NCI-H1436 (cell line): ENCODE measurements at regions not wholly inside any gene's neighbourhood (a gene's known extent, or its start where the extent isn't known, plus 50 kb on each side); places are given as distances from the start of the nearest gene placed in this dataset.
"Not testable (repeated sequence)": the region's sequence is repeated elsewhere in the genome, so short reads cannot be mapped to it uniquely, and the experiment has no call there.

Source experiments
- DNase-seq: peaks from one replicate; lab custom pipeline; 2025; lab: John Stamatoyannopoulos, UW

- no peak for DNase-seq
These were observed 155.9 kb downstream of the SEC23IP start for GRCh38 chr10:120048391-120048790.

- DNase-seq, result no peak
These were observed 159.1 kb downstream of the SEC23IP start for GRCh38 chr10:120051671-120052070.

GRCh38 chr10:120052964-120053702, 160.6 kb downstream of the SEC23IP start:
- no peak for DNase-seq

DNA sequence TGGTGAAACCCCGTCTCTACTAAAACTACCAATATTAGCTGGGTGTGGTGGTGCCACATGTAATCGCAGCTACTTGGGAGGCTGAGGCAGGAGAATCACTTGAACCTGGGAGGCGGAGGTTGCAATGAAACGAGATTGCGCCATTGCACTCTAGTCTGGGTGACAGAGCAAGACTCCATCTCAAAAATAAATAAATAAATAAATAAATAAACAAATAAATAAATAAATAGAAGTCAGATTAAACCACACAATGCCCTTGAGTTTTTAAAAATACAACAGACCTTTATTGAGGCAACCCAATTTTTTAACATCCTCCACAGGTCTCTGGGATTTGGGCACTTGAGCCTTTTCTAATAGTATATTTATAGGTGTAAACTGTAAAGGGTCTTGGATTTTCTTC, 167.3 kb downstream of the SEC23IP start:
- not testable (repeated sequence) for DNase-seq

- DNase-seq, result no peak
These were observed 174.9 kb downstream of the SEC23IP start for GRCh38 chr10:120067427-120067826.

- DNase-seq, result no peak
These were observed 177.2 kb downstream of the SEC23IP start for GRCh38 chr10:120069700-120070099.

DNA sequence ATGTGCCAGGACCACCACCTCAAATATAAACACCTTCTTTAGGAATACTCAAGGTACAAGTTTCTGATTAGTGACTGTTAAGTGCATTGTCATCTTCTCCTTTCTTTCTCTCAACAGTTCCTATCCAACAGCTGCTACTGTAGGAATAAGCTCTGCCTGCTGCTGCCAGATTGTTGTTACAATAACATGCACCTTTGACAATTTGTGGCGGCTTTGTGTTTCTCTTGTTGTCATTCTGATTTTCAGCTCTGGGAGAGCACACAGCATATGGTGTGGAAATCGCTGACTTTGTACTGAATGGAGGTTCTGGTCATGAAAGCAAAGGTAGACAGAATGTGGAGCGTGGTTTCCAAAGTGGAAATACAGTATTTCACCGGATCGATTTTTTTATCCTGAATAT, 182.8 kb downstream of the SEC23IP start:
- no peak for DNase-seq

DNA sequence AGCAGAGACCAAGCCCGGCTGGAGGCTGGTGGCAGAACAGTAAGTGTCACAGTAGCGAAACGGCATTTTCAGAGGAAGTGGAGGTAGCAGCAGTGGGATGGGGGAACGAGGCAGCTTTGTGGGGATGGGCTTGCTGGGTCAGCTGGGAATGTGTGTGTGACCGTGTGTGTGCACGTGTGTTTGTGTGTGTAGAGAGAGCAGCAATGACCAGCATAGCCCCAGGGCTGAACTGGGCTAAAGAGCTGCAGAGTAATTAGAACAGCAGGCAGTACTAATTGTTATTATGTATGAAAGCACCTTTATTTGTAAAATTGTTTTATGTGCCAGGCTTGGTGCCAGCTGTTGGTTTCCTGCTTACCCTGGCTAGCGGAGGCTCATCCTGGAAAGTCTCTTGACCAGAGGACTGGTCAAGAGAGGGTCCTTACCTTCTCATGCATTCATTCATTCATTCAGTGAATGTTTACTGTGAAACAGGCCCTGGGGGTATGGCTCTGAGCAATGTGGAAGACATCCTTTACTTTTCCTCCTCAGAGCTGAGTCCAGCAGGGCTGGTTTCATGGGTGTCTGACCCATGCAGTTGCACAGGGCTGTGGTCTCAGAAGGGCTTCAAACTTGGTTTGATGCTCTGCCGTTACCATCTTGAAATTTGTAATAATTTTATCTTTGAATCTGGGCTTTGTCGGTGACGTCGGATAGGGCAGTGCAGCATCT, 184.6 kb downstream of the SEC23IP start:
- no peak for DNase-seq

DNA sequence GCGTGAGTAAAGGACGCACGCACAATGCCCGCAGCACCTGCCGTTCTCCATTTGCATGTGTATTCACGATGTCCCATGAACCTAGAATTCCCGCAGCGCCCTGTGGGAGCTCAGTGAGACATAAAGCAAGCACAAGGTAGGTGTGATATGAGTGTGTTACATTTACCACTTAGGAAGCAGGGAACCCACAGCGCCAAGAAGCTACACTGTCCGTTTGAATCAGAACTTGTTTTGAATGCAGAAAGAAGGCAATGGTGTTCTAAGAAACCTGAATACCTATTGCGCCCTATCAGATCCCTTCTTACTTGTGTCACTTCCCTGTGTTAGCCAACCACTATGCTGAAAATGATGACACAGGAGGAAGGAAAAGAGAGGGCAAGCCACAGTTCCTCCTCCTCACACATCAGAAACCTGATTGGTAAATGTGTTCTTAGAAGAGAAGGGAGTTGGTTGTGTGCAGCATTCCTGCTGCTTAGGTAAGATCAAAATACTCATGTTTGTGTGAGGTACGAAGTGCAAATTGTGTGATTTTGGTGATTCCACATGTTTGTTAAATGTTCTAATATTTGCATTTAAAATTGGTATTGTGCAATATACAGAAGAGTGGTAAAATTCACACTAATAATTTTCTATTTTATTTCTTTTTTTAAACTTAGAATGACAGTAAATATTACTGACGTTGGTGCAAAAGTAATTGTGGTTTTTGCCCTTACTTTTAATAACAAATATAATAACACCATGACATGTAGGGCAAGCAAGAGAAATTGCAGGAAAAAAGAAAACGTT, 185.4 kb downstream of the SEC23IP start:
- no peak for DNase-seq

- no peak for DNase-seq
These were observed 192.7 kb downstream of the SEC23IP start for GRCh38 chr10:120085096-120085796.

- no peak for DNase-seq
These were observed 193.5 kb downstream of the SEC23IP start for GRCh38 chr10:120086066-120086465.

DNA sequence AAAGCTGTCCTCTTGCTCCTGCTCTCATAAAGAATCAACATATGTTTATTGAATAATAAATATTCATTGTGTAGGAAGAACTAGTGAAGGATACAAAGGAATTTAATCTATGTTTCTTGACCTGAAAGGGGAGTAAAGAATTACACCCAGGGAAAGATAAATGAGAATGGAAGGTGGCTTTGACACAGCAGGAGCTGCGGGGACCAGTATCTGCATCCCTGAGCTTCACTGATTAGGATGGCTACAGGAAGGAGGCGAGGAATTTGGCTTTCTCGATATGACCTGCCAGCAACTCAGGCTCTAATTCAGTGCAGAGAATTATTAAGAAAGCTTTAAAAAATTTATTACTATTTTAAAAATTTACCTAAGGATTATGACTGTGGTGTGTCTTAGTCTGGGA, 194.6 kb downstream of the SEC23IP start:
- no peak for DNase-seq

- no peak for DNase-seq
These were observed 203.3 kb downstream of the SEC23IP start for GRCh38 chr10:120095875-120096274.

- no peak for DNase-seq
These were observed 205.2 kb downstream of the SEC23IP start for GRCh38 chr10:120097766-120098165.

DNA sequence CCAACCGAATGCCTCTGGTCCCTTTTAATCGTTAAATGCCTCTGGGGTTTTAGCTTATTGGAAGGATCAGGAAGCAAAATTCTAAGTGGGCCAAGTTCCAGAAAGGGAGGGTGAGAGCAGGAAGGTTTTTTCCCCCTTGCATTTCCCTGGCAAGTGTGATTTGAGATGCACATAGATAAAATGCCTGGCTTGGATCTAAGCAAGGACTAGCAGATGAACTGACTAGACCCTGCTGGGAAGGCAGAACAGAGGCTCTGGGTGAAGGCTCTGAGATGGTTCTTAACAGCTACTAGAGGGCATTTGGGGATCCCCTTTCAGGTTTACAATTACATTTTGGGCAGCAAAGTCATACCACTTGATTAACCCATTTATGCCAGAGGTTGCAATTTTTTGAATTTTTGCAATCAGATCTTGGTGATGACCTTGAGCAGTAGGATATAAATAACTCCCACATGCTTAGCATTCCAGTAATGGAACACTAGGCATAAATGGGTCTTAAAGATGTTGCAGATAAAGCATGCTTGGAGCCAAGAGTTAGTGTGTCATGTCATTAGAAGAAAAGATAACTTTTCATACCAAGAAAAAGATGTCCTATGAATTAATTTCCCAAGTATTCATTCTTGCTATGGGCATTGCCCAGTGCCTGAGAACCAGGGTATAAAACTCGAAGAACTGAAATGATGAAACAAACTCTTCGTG, 205.9 kb downstream of the SEC23IP start:
- no peak for DNase-seq

GRCh38 chr10:120103738-120104560, 211.4 kb downstream of the SEC23IP start:
- no peak for DNase-seq

DNA sequence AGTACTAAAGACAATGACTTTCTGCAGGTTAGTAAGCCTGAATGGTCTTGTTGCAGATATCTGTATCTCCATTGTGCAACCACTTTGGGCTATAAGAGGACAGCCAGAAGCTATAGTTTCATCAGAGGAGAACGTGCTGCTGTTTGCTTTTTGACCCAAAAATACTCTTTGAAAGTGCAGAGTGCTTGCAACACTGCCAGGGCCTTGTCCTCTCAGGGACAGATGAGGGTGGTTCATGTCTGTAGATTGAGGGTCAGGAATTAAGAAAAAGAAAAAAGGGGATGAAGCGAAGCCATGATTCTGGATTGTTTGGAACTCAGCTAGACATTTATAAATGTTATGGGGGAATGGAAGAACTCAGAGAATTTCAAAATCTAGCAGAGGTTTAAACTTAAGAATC, 212.5 kb downstream of the SEC23IP start:
- no peak for DNase-seq

DNA sequence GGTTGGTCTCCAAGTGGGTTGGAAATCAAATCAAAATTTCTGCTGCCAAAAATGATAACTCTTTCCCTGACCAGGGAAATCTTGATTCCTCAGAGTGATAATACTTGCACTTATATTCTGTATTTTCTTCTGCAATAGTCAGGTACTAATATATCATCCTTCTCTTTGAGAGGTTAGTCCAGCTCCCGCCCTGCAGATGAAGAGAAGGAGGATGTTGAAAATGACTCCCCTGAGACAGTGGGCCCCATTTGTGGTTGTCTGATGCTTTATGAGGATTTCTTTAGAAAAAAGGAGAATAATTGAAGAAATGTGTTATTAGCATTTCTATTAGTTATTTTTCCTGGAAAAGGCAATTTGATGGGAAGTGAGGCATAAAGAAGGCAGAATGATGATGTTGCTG, 213.0 kb downstream of the SEC23IP start:
- no peak for DNase-seq

DNA sequence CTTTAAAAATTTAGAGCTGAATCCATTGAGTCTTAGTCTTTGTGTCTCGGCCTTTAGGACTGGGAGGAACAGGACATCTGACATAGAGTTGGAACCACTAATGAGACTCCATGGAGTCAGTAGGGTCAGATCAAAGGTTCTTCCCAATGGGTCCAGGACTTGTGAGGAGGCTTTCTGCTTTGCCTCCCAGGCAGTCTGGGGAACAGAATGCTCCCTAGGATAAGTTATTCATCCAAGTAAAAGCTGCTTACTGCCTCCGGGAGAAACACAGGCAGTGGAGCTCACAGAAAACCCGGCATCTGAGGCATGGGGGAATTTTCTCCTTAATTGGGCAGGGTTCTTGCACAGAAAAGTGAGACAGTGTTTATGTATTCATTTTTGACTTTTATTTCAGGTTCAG, 216.4 kb downstream of the SEC23IP start:
- DNase-seq, result no peak

DNA sequence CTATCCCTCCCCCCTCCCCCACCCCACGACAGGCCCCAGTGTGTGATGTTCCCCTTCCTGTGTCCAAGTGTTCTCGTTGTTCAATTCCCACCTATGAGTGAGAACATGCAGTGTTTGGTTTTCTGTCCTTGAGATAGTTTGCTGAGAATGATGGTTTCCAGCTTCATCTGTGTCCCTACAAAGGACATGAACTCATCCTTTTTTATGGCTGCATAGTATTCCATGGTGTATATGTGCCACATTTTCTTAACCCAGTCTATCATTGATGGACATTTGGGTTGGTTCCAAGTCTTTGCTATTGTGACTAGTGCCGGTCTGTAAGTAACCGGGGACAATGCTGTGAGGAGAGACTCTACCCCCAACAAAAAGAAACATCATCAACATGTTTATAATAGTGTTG, 217.2 kb downstream of the SEC23IP start:
- DNase-seq, result not testable (repeated sequence)

GRCh38 chr10:120110196-120110595, 217.7 kb downstream of the SEC23IP start:
- DNase-seq, result no peak
